HEK293T (cell line): ENCODE measurements at regions not wholly inside any gene's neighbourhood (a gene's known extent, or its start where the extent isn't known, plus 50 kb on each side); places are given as distances from the start of the nearest gene placed in this dataset.
"Not testable (repeated sequence)": the region's sequence is repeated elsewhere in the genome, so short reads cannot be mapped to it uniquely, and the experiment has no call there.

Experiments used
- CTCF ChIA-PET: fragments of 350-600 bp; formaldehyde crosslinking; extraction: SDS; loops from one replicate; lab custom pipeline; 2021; ENCODE audit warnings: antibody characterized with exemption, inconsistent platforms; lab: Yijun Ruan, JAX
- POLR2A ChIA-PET: fragments of 350-600 bp; formaldehyde crosslinking; extraction: SDS; loops from one replicate; lab custom pipeline; 2020; ENCODE audit warnings: antibody characterized with exemption, inconsistent platforms; lab: Yijun Ruan, JAX
- DNase-seq: peaks from one replicate; pipeline ENCODE4 v3.0.0; 2012; ENCODE audit warnings: mixed read lengths; ENCODE audit errors: extremely low spot score
- ARNT ChIP-seq: fragments of 450-650 bp; IDR thresholded peaks from 2 replicates; pipeline ENCODE4 v1.6.1; 2017; ENCODE audit warnings: mild to moderate bottlenecking
- BHLHE40 ChIP-seq: fragments of 450-650 bp; IDR thresholded peaks from 2 replicates; pipeline ENCODE4 v1.6.1; 2016; ENCODE audit warnings: mild to moderate bottlenecking, moderate library complexity, borderline replicate concordance
- CTBP1 ChIP-seq: fragments of 450-650 bp; IDR thresholded peaks from 2 replicates; pipeline ENCODE4 v1.6.1; 2016; ENCODE audit warnings: borderline replicate concordance
- ELF4 ChIP-seq: fragments of 450-650 bp; IDR thresholded peaks from 2 replicates; pipeline ENCODE4 v1.6.1; 2017; ENCODE audit warnings: antibody characterized with exemption
- FOXA1 ChIP-seq: fragments of 450-650 bp; IDR thresholded peaks from 2 replicates; pipeline ENCODE4 v1.6.1; 2016; ENCODE audit warnings: mild to moderate bottlenecking
- FOXK2 ChIP-seq: fragments of 450-650 bp; IDR thresholded peaks from 2 replicates; pipeline ENCODE4 v1.6.1; 2016; ENCODE audit warnings: mild to moderate bottlenecking
- FOXM1 ChIP-seq: fragments of 450-650 bp; IDR thresholded peaks from 2 replicates; pipeline ENCODE4 v1.6.1; 2017; ENCODE audit warnings: mild to moderate bottlenecking, borderline replicate concordance
- HDGF ChIP-seq: fragments of 450-650 bp; IDR thresholded peaks from 2 replicates; pipeline ENCODE4 v1.6.1; 2017; ENCODE audit warnings: antibody characterized with exemption, borderline replicate concordance
- L3MBTL2 ChIP-seq: fragments of 450-650 bp; conservative IDR thresholded peaks from 2 replicates; pipeline ENCODE4 v1.6.1; 2016; ENCODE audit warnings: mild to moderate bottlenecking
- LEF1 ChIP-seq: fragments of 450-650 bp; IDR thresholded peaks from 2 replicates; pipeline ENCODE4 v1.6.1; 2017; ENCODE audit warnings: mild to moderate bottlenecking, borderline replicate concordance
- NFRKB ChIP-seq: fragments of 450-650 bp; IDR thresholded peaks from 2 replicates; pipeline ENCODE4 v1.6.1; 2016; ENCODE audit warnings: mild to moderate bottlenecking, moderate library complexity
- PKNOX1 ChIP-seq: fragments of 450-650 bp; IDR thresholded peaks from 2 replicates; pipeline ENCODE4 v1.6.1; 2016
- SP1 ChIP-seq: fragments of 450-650 bp; IDR thresholded peaks from 2 replicates; pipeline ENCODE4 v1.6.1; 2017
- SUZ12 ChIP-seq: fragments of 450-650 bp; IDR thresholded peaks from 2 replicates; pipeline ENCODE4 v1.6.1; 2016; ENCODE audit warnings: mild to moderate bottlenecking
- TARDBP ChIP-seq: fragments of 450-650 bp; IDR thresholded peaks from 2 replicates; pipeline ENCODE4 v1.6.1; 2016
- ZNF384 ChIP-seq: fragments of 450-650 bp; IDR thresholded peaks from 2 replicates; pipeline ENCODE4 v1.6.1; 2016

GRCh38 chr6:23533944-23534343 is 592.1 kb upstream of the NRSN1 start:
- CTCF ChIA-PET: no interaction called here
- DNase-seq: no peak
- no peak for TF ChIP-seq BHLHE40
- no peak for TF ChIP-seq LEF1
- TF ChIP-seq FOXM1: no peak
- no peak for TF ChIP-seq TARDBP
- no peak for TF ChIP-seq L3MBTL2
- TF ChIP-seq FOXK2: no peak
- no peak for TF ChIP-seq PKNOX1
- no peak for TF ChIP-seq HDGF
- TF ChIP-seq ARNT: no peak
- TF ChIP-seq SP1: no peak
- no peak for TF ChIP-seq ELF4
- no peak for TF ChIP-seq CTBP1
- no peak for TF ChIP-seq SUZ12
- TF ChIP-seq NFRKB: no peak
- TF ChIP-seq FOXA1: no peak
- TF ChIP-seq ZNF384: no peak
- POLR2A ChIA-PET: no interaction called here

- no peak for DNase-seq
- TF ChIP-seq L3MBTL2 (no peak), FOXA1 (no peak)
- POLR2A ChIA-PET: no interaction called here
- CTCF ChIA-PET: no interaction called here
Observed at GRCh38 chr6:23534351-23534750, 591.7 kb upstream of the NRSN1 start.

- TF ChIP-seq SP1 (no peak), ZNF384 (no peak), FOXA1 (no peak), ELF4 (no peak), FOXK2 (no peak), HDGF (no peak), L3MBTL2 (no peak), LEF1 (no peak), SUZ12 (no peak), FOXM1 (no peak), NFRKB (no peak), BHLHE40 (no peak), PKNOX1 (no peak), TARDBP (no peak), ARNT (no peak), CTBP1 (no peak)
- ChIA-PET CTCF (no interaction called here), POLR2A (no interaction called here)
- DNase-seq: no peak
Observed at GRCh38 chr6:23535101-23535500, 590.9 kb upstream of the NRSN1 start.

GRCh38 chr6:23537828-23538227 is 588.2 kb upstream of the NRSN1 start:
- CTCF ChIA-PET: no interaction called here
- POLR2A ChIA-PET: no interaction called here
- DNase-seq: no peak
- TF ChIP-seq HDGF: no peak
- no peak for TF ChIP-seq BHLHE40
- TF ChIP-seq PKNOX1: no peak
- no peak for TF ChIP-seq ELF4

GRCh38 chr6:23547851-23548250 is 578.2 kb upstream of the NRSN1 start:
- ChIA-PET CTCF (no interaction called here), POLR2A (no interaction called here)
- peak; percentile 16 for DNase-seq
- TF ChIP-seq CTBP1: no peak
- TF ChIP-seq PKNOX1: no peak
- no peak for TF ChIP-seq L3MBTL2
- TF ChIP-seq NFRKB: no peak
- no peak for TF ChIP-seq SP1
- no peak for TF ChIP-seq TARDBP
- no peak for TF ChIP-seq ARNT
- no peak for TF ChIP-seq FOXK2
- TF ChIP-seq HDGF: no peak
- TF ChIP-seq ZNF384: no peak

GRCh38 chr6:23554953-23555352 is 571.1 kb upstream of the NRSN1 start:
- DNase-seq, POLR2A ChIA-PET, CTCF ChIA-PET: not testable (repeated sequence)
